HEK293 (cell line): ENCODE measurements at regions not wholly inside any gene's neighbourhood (a gene's known extent, or its start where the extent isn't known, plus 50 kb on each side); places are given as distances from the start of the nearest gene placed in this dataset.
"Not testable (repeated sequence)": the region's sequence is repeated elsewhere in the genome, so short reads cannot be mapped to it uniquely, and the experiment has no call there.

ENCODE experiments used
- CTCF ChIA-PET: fragments of 350-600 bp; formaldehyde crosslinking; extraction: SDS; loops from one replicate; lab custom pipeline; 2021; ENCODE audit warnings: antibody characterized with exemption; lab: Yijun Ruan, JAX
- POLR2A ChIA-PET: fragments of 300-600 bp; formaldehyde crosslinking; extraction: SDS; loops from one replicate; lab custom pipeline; 2020; ENCODE audit warnings: antibody characterized with exemption, inconsistent platforms; lab: Yijun Ruan, JAX
- H3K27ac ChIP-seq: fragments of 200-500 bp; sonication (Bioruptor generic); 2 replicates; pipeline ENCODE4 v1.5.1; 2014; ENCODE audit warnings: low read depth, low read length, control low read depth, inconsistent platforms; ENCODE audit errors: extremely low read depth
- H3K36me3 ChIP-seq, 2 experiments: fragments of 200-500 bp in 1 of 2; sonication (Bioruptor generic) in 1 of 2; 1 replicate in 1 of 2; 2 replicates in 1 of 2; pipeline ENCODE4 v1.5.1; 2014 to 2017; ENCODE audit warnings: inconsistent platforms in 2 of 2, low read length in 2 of 2; ENCODE audit not compliant: control insufficient read depth in 2 of 2, insufficient read depth in 1 of 2
- H3K4me1 ChIP-seq: fragments of 200-500 bp; sonication (Bioruptor generic); 2 replicates; pipeline ENCODE4 v1.5.1; 2014; ENCODE audit warnings: mild to moderate bottlenecking, low read length, inconsistent platforms; ENCODE audit not compliant: control insufficient read depth, insufficient read depth
- H3K4me3 ChIP-seq: 2 replicates; pipeline ENCODE4 v1.5.1; 2011; ENCODE audit warnings: low read depth, mild to moderate bottlenecking, control low read depth, low read length, moderate library complexity
- H3K9me3 ChIP-seq: fragments of 200-500 bp; sonication (Bioruptor generic); 2 replicates; pipeline ENCODE4 v1.5.1; 2014; ENCODE audit warnings: low read depth, low read length, inconsistent platforms; ENCODE audit not compliant: control insufficient read depth, insufficient read depth
- GFI1B ChIP-seq: fragments of 450-650 bp; formaldehyde crosslinking; IDR thresholded peaks from 2 replicates; pipeline ENCODE4 v1.5.1; 2016; ENCODE audit warnings: missing biosample characterization, missing genetic modification characterization
- HOXD13 ChIP-seq: sonication (generic); formaldehyde crosslinking; IDR thresholded peaks from 2 replicates; pipeline ENCODE4 v1.8.0; 2022; ENCODE audit warnings: missing genetic modification reagents, borderline replicate concordance
- KLF10 ChIP-seq: fragments of 450-650 bp; IDR thresholded peaks from 2 replicates; pipeline ENCODE4 v1.5.1; 2018; ENCODE audit warnings: missing biosample characterization, mild to moderate bottlenecking, missing genetic modification characterization
- KLF9 ChIP-seq: fragments of 450-650 bp; formaldehyde crosslinking; IDR thresholded peaks from 2 replicates; pipeline ENCODE4 v1.5.1; 2016; ENCODE audit warnings: missing biosample characterization, missing genetic modification characterization, low read depth
- SETDB1 ChIP-seq: IDR thresholded peaks from one replicate; pipeline ENCODE4 v1.6.1; 2017; ENCODE audit warnings: mild to moderate bottlenecking, low read length, moderate library complexity, mixed read lengths; ENCODE audit not compliant: insufficient read length
- SP2 ChIP-seq: fragments of 450-650 bp; formaldehyde crosslinking; IDR thresholded peaks from 2 replicates; pipeline ENCODE4 v1.5.1; 2016; ENCODE audit warnings: missing biosample characterization, missing genetic modification characterization
- TCF7L2 ChIP-seq: IDR thresholded peaks from 2 replicates; pipeline ENCODE4 v1.6.1; 2011; ENCODE audit warnings: low read depth, mild to moderate bottlenecking, inconsistent platforms, low read length, moderate library complexity, borderline replicate concordance
- ZFHX2 ChIP-seq: fragments of 450-650 bp; formaldehyde crosslinking; conservative IDR thresholded peaks from 2 replicates; pipeline ENCODE4 v1.5.1; 2016; ENCODE audit warnings: missing biosample characterization, missing genetic modification characterization
- ZFP3 ChIP-seq: fragments of 450-650 bp; formaldehyde crosslinking; IDR thresholded peaks from 2 replicates; pipeline ENCODE4 v1.5.1; 2016; ENCODE audit warnings: low read depth, missing biosample characterization, missing genetic modification characterization
- ZIC2 ChIP-seq: fragments of 450-650 bp; formaldehyde crosslinking; IDR thresholded peaks from 2 replicates; pipeline ENCODE4 v1.5.1; 2016; ENCODE audit warnings: missing biosample characterization, missing genetic modification characterization
- ZNF132 ChIP-seq: fragments of 450-650 bp; formaldehyde crosslinking; IDR thresholded peaks from 2 replicates; pipeline ENCODE4 v1.5.1; 2017; ENCODE audit warnings: missing biosample characterization, missing genetic modification characterization, borderline replicate concordance
- ZNF16 ChIP-seq: fragments of 450-650 bp; formaldehyde crosslinking; IDR thresholded peaks from 2 replicates; pipeline ENCODE4 v1.5.1; 2016; ENCODE audit warnings: low read depth, missing biosample characterization, missing genetic modification characterization
- ZNF223 ChIP-seq: fragments of 450-650 bp; formaldehyde crosslinking; IDR thresholded peaks from 2 replicates; pipeline ENCODE4 v1.5.1; 2016; ENCODE audit warnings: missing biosample characterization, missing genetic modification characterization
- ZNF292 ChIP-seq: fragments of 450-650 bp; formaldehyde crosslinking; IDR thresholded peaks from 2 replicates; pipeline ENCODE4 v1.5.1; 2016; ENCODE audit warnings: low read depth, missing biosample characterization, missing genetic modification characterization, borderline replicate concordance
- ZNF501 ChIP-seq: fragments of 450-650 bp; formaldehyde crosslinking; IDR thresholded peaks from 2 replicates; pipeline ENCODE4 v1.5.1; 2016; ENCODE audit warnings: missing biosample characterization, missing genetic modification characterization
- ZNF514 ChIP-seq: fragments of 450-650 bp; formaldehyde crosslinking; IDR thresholded peaks from 2 replicates; pipeline ENCODE4 v1.5.1; 2016; ENCODE audit warnings: missing biosample characterization, missing genetic modification characterization
- ZNF521 ChIP-seq: fragments of 450-650 bp; formaldehyde crosslinking; IDR thresholded peaks from 2 replicates; pipeline ENCODE4 v1.5.1; 2017; ENCODE audit warnings: missing biosample characterization, mild to moderate bottlenecking, missing genetic modification characterization
- ZNF549 ChIP-seq: fragments of 450-650 bp; IDR thresholded peaks from 2 replicates; pipeline ENCODE4 v1.5.1; 2018; ENCODE audit warnings: missing biosample characterization, missing genetic modification characterization, mild to moderate bottlenecking, inconsistent platforms, moderate library complexity
- ZNF558 ChIP-seq: fragments of 450-650 bp; formaldehyde crosslinking; IDR thresholded peaks from 2 replicates; pipeline ENCODE4 v1.5.1; 2016; ENCODE audit warnings: missing biosample characterization, missing genetic modification characterization
- ZNF571 ChIP-seq: fragments of 450-650 bp; formaldehyde crosslinking; IDR thresholded peaks from 2 replicates; pipeline ENCODE4 v1.5.0; 2017; ENCODE audit warnings: missing biosample characterization, missing genetic modification characterization
- ZNF596 ChIP-seq: fragments of 450-650 bp; IDR thresholded peaks from 2 replicates; pipeline ENCODE4 v1.5.0; 2018; ENCODE audit warnings: missing biosample characterization, mild to moderate bottlenecking, missing genetic modification characterization, moderate library complexity
- ZNF610 ChIP-seq: fragments of 450-650 bp; formaldehyde crosslinking; IDR thresholded peaks from 2 replicates; pipeline ENCODE4 v1.5.1; 2016; ENCODE audit warnings: missing biosample characterization, missing genetic modification characterization, borderline replicate concordance
- ZNF747 ChIP-seq: fragments of 450-650 bp; formaldehyde crosslinking; IDR thresholded peaks from 2 replicates; pipeline ENCODE4 v1.5.1; 2016; ENCODE audit warnings: missing biosample characterization, missing genetic modification characterization
- ZNF76 ChIP-seq: fragments of 450-650 bp; formaldehyde crosslinking; IDR thresholded peaks from 2 replicates; pipeline ENCODE4; 2016; ENCODE audit warnings: low read depth, missing biosample characterization, missing genetic modification characterization, borderline replicate concordance
- ZNF792 ChIP-seq: fragments of 450-650 bp; formaldehyde crosslinking; IDR thresholded peaks from 2 replicates; pipeline ENCODE4 v1.5.1; 2016; ENCODE audit warnings: missing biosample characterization, missing genetic modification characterization
- ZXDB ChIP-seq: fragments of 450-650 bp; formaldehyde crosslinking; IDR thresholded peaks from 2 replicates; pipeline ENCODE4 v1.5.1; 2016; ENCODE audit warnings: missing biosample characterization, missing genetic modification characterization
- TF ChIP-seq, protein P1 (sequence below): fragments of 450-650 bp; formaldehyde crosslinking; IDR thresholded peaks from 2 replicates; pipeline ENCODE4 v1.5.1; 2017; ENCODE audit warnings: missing biosample characterization, missing genetic modification characterization
- TF ChIP-seq, protein P2 (sequence below): fragments of 450-650 bp; formaldehyde crosslinking; IDR thresholded peaks from 2 replicates; pipeline ENCODE4 v1.5.1; 2016; ENCODE audit warnings: missing biosample characterization, missing genetic modification characterization
- TF ChIP-seq, protein P3 (sequence below): fragments of 450-650 bp; formaldehyde crosslinking; IDR thresholded peaks from 2 replicates; pipeline ENCODE4 v1.5.1; 2016; ENCODE audit warnings: missing biosample characterization, missing genetic modification characterization

DNA sequence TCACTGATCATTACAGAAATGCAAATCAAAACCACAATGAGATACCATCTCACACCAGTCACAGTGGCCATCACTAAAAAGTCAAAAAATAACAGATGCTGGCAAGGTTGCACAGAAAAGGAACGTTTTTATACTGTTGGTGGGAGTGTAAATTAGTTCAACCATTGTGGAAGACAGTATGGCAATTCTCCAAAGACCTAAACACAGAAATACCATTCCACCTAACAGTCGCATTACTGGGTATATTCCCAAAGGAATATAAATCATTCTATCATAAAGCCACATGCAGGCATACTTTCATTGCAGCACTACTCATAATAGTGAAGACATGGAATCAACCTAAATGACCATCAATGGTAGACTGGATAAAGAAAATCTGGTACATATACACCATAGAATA lies 83.2 kb upstream of the ARID5B start:
- H3K4me1 ChIP-seq, H3K9me3 ChIP-seq, H3K4me3 ChIP-seq, POLR2A ChIA-PET, H3K36me3 ChIP-seq, H3K27ac ChIP-seq: not testable (repeated sequence)
- CTCF ChIA-PET: interaction anchor here (1.2 kb wide), 1 partner anchor 67 kb away, joined by 5 read pairs; no protein-coding TSS in a partner anchor

DNA sequence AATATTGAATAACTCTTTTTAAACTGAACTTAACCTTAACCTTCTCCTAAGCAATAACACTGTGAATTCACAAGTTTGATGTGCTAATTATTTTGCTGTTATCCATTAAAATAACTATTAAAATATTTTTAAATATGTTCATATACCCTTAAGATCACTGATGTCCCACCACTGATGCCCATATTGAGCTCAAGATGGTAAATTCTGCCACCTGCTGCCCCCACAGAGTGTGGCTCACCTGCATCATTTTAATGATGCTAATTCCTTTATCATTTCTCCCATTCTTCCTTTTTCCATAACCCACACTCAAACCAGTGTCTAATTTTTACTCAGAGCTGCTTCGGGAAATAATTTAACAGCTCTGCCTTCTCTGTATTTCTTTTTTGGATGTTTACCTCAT lies 82.3 kb upstream of the ARID5B start:
- no peak overlapping the region for H3K27ac ChIP-seq
- POLR2A ChIA-PET: no interaction called here
- CTCF ChIA-PET: interaction anchor here (0.6 to 3.0 kb wide), 5 partner anchors 21 to 135 kb away, joined by 3 to 9 read pairs (median 3); no protein-coding TSS in a partner anchor
- H3K36me3 ChIP-seq: no peaks in the 10 kb centered on the region
- no peak overlapping the region for H3K4me3 ChIP-seq
- no peaks in the 10 kb centered on the region for H3K4me1 ChIP-seq
- TF ChIP-seq ZIC2: no peak
- TF ChIP-seq ZNF747 (tag by site-specific recombination): no peak
- TF ChIP-seq, protein P1, sequence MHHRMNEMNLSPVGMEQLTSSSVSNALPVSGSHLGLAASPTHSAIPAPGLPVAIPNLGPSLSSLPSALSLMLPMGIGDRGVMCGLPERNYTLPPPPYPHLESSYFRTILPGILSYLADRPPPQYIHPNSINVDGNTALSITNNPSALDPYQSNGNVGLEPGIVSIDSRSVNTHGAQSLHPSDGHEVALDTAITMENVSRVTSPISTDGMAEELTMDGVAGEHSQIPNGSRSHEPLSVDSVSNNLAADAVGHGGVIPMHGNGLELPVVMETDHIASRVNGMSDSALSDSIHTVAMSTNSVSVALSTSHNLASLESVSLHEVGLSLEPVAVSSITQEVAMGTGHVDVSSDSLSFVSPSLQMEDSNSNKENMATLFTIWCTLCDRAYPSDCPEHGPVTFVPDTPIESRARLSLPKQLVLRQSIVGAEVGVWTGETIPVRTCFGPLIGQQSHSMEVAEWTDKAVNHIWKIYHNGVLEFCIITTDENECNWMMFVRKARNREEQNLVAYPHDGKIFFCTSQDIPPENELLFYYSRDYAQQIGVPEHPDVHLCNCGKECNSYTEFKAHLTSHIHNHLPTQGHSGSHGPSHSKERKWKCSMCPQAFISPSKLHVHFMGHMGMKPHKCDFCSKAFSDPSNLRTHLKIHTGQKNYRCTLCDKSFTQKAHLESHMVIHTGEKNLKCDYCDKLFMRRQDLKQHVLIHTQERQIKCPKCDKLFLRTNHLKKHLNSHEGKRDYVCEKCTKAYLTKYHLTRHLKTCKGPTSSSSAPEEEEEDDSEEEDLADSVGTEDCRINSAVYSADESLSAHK (tag by site-specific recombination): no peak
- no peak for TF ChIP-seq ZXDB
- no peak for TF ChIP-seq ZNF132 (tag by site-specific recombination)
- TF ChIP-seq SETDB1: no peak
- TF ChIP-seq KLF10 (tag by site-specific recombination): no peak
- TF ChIP-seq SP2 (tag by site-specific recombination): no peak
- no peak for TF ChIP-seq ZNF571 (tag by site-specific recombination)
- TF ChIP-seq ZNF596: no peak
- no peak for TF ChIP-seq ZFP3
- TF ChIP-seq ZNF223 (tag by site-specific recombination): no peak
- TF ChIP-seq ZFHX2 (tag by site-specific recombination): no peak
- no peaks in the 10 kb centered on the region for H3K9me3 ChIP-seq

DNA sequence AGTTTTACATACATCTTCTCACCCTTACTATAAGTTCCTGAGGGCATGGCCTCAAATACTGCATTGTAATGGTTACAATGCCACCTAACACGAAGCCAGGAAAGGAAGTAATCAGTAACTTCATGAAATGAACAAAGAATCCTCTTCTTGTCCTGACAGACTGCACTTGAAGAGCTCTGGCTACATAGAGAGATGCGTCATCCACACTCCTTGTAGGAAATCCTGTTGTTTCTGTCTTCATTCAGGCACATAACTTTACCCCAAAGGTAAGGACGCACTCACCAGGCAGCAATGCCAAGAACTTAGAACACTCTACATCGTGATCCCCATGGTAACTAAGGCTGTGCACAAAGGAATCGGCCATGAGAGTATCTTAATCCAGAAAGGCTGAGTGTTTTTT lies 80.3 kb upstream of the ARID5B start:
- ChIA-PET CTCF (interaction anchor here (0.5 to 3.0 kb wide), 6 partner anchors 12 to 1170 kb away, joined by 3 to 9 read pairs (median 4); no protein-coding TSS in a partner anchor), POLR2A (no interaction called here)
- H3K27ac ChIP-seq: no peak overlapping the region
- H3K4me1 ChIP-seq: no peaks in the 10 kb centered on the region
- no peaks in the 10 kb centered on the region for H3K9me3 ChIP-seq
- H3K36me3 ChIP-seq: no peaks in the 10 kb centered on the region
- H3K4me3 ChIP-seq: no peak overlapping the region
- TF ChIP-seq ZNF558 (tag by site-specific recombination) (no peak), ZNF132 (tag by site-specific recombination) (no peak), ZNF501 (no peak), ZNF292 (tag by site-specific recombination) (no peak), ZNF514 (no peak), ZNF792 (tag by site-specific recombination) (no peak), GFI1B (tag by site-specific recombination) (no peak), ZNF521 (tag by site-specific recombination) (no peak), ZNF610 (tag by site-specific recombination) (no peak), KLF9 (tag by site-specific recombination) (no peak), ZNF76 (no peak), ZNF16 (tag by site-specific recombination) (no peak), ZNF549 (tag by site-specific recombination) (no peak), TCF7L2 (no peak), HOXD13 (CRISPR knock-in tag) (no peak)
- TF ChIP-seq, protein P2, sequence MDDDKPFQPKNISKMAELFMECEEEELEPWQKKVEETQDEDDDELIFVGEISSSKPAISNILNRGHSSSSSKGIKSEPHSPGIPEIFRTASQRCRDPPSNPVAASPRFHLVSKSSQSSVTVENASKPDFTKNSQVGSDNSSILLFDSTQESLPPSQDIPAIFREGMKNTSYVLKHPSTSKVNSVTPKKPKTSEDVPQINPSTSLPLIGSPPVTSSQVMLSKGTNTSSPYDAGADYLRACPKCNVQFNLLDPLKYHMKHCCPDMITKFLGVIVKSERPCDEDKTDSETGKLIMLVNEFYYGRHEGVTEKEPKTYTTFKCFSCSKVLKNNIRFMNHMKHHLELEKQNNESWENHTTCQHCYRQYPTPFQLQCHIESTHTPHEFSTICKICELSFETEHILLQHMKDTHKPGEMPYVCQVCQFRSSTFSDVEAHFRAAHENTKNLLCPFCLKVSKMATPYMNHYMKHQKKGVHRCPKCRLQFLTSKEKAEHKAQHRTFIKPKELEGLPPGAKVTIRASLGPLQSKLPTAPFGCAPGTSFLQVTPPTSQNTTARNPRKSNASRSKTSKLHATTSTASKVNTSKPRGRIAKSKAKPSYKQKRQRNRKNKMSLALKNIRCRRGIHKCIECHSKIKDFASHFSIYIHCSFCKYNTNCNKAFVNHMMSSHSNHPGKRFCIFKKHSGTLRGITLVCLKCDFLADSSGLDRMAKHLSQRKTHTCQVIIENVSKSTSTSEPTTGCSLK (tag by site-specific recombination): no peak
- TF ChIP-seq, protein P3, sequence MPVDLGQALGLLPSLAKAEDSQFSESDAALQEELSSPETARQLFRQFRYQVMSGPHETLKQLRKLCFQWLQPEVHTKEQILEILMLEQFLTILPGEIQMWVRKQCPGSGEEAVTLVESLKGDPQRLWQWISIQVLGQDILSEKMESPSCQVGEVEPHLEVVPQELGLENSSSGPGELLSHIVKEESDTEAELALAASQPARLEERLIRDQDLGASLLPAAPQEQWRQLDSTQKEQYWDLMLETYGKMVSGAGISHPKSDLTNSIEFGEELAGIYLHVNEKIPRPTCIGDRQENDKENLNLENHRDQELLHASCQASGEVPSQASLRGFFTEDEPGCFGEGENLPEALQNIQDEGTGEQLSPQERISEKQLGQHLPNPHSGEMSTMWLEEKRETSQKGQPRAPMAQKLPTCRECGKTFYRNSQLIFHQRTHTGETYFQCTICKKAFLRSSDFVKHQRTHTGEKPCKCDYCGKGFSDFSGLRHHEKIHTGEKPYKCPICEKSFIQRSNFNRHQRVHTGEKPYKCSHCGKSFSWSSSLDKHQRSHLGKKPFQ (tag by site-specific recombination): no peak
